GM12878 (cell line): ENCODE measurements at regions not wholly inside any gene's neighbourhood (a gene's known extent, or its start where the extent isn't known, plus 50 kb on each side); places are given as distances from the start of the nearest gene placed in this dataset.

ENCODE experiments used
- BCLAF1 ChIP-seq: fragments of 450-650 bp; IDR thresholded peaks from 2 replicates; pipeline ENCODE4 v1.6.1; 2017; ENCODE audit warnings: antibody characterized with exemption, mild to moderate bottlenecking, moderate library complexity
- CEBPB ChIP-seq, 2 experiments: fragments of 150-350 bp in 1 of 2; IDR thresholded peaks; 2 replicates each; pipeline ENCODE4 v1.6.1; 2012 to 2014; ENCODE audit warnings: low read depth in 2 of 2, low read length in 2 of 2, borderline replicate concordance in 1 of 2, inconsistent platforms in 1 of 2
- CTCF ChIP-seq, 3 experiments: IDR thresholded peaks in 2 of 3; conservative IDR thresholded peaks in 1 of 3; 2 replicates each; pipeline ENCODE4 v1.5.1; 2011; ENCODE audit warnings: low read depth in 3 of 3, low read length in 3 of 3, mild to moderate bottlenecking in 3 of 3, control low read depth in 2 of 3, moderate library complexity in 2 of 3, inconsistent platforms in 1 of 3, mixed read lengths in 1 of 3; ENCODE audit not compliant: control insufficient read depth in 2 of 3, insufficient read depth in 1 of 3; ENCODE audit errors: extremely low read depth in 1 of 3
- EZH2 ChIP-seq: IDR thresholded peaks from 2 replicates; pipeline ENCODE4 v1.6.1; 2012; ENCODE audit warnings: low read depth, mild to moderate bottlenecking, control low read depth, inconsistent platforms, low read length, borderline replicate concordance; ENCODE audit not compliant: control insufficient read depth
- NFIC ChIP-seq: IDR thresholded peaks from 2 replicates; pipeline ENCODE4 v1.6.1; 2012; ENCODE audit warnings: low read depth, mild to moderate bottlenecking, inconsistent platforms, low read length, moderate library complexity
- PAX5 ChIP-seq: IDR thresholded peaks from 2 replicates; pipeline ENCODE4 v1.6.1; 2011; ENCODE audit warnings: low read depth, low read length, borderline replicate concordance
- RAD21 ChIP-seq: IDR thresholded peaks from 2 replicates; pipeline ENCODE4 v1.6.1; 2011; ENCODE audit warnings: mild to moderate bottlenecking, low read depth, low read length, moderate library complexity; ENCODE audit not compliant: insufficient read depth
- RCOR1 ChIP-seq: conservative IDR thresholded peaks from 2 replicates; pipeline ENCODE4 v1.6.1; 2012; ENCODE audit warnings: low read depth, low read length, improper control_type of control experiment
- ZBTB33 ChIP-seq: fragments of 450-650 bp; IDR thresholded peaks from 2 replicates; pipeline ENCODE4 v1.6.1; 2017; ENCODE audit warnings: mild to moderate bottlenecking

GRCh38 chr3:106006001-106006400, 137.2 kb upstream of the CBLB start:
- TF ChIP-seq BCLAF1 = no peak
- no peak for TF ChIP-seq CTCF (IDR thresholded peaks at IDR 0.05 in 2 of 3, conservative IDR thresholded peaks at IDR 0.05 in 1 of 3; ENCODE audit: control insufficient read depth in 2 of 3, extremely low read depth in 1 of 3, insufficient read depth in 1 of 3, low read depth in 3 of 3, low read length in 3 of 3)
- no peak for TF ChIP-seq NFIC
- no peak for TF ChIP-seq EZH2
- TF ChIP-seq CEBPB (IDR thresholded peaks at IDR 0.05; ENCODE audit: borderline replicate concordance in 1 of 2, low read depth in 2 of 2, low read length in 2 of 2) = no peak
- no peak for TF ChIP-seq RAD21
- TF ChIP-seq ZBTB33 = no peak
- TF ChIP-seq PAX5 = no peak
- no peak for TF ChIP-seq RCOR1
